Endothelial cell (in vitro differentiated cells): ENCODE measurements at regions not wholly inside any gene's neighbourhood (a gene's known extent, or its start where the extent isn't known, plus 50 kb on each side); places are given as distances from the start of the nearest gene placed in this dataset.

Experiments
- DNase-seq: peaks from one replicate; pipeline ENCODE4 v3.0.0; 2021; ENCODE audit warnings: low spot score
- H3K27ac Mint-ChIP-seq: one replicate; pipeline ENCODE4 v1.8.0; 2021; ENCODE audit warnings: mixed read lengths, inconsistent platforms; ENCODE audit not compliant: unreplicated experiment
- H3K27me3 Mint-ChIP-seq: one replicate; pipeline ENCODE4 v1.8.0; 2021; ENCODE audit warnings: mild to moderate bottlenecking, moderate library complexity, mixed read lengths, inconsistent platforms; ENCODE audit not compliant: unreplicated experiment
- H3K36me3 Mint-ChIP-seq: one replicate; pipeline ENCODE4 v1.8.0; 2021; ENCODE audit warnings: mild to moderate bottlenecking, low read depth, mixed read lengths, inconsistent platforms; ENCODE audit not compliant: unreplicated experiment
- H3K4me1 Mint-ChIP-seq: one replicate; pipeline ENCODE4 v1.8.0; 2021; ENCODE audit warnings: mild to moderate bottlenecking, mixed read lengths, inconsistent platforms; ENCODE audit not compliant: unreplicated experiment
- H3K4me3 Mint-ChIP-seq: one replicate; pipeline ENCODE4 v1.8.0; 2021; ENCODE audit warnings: mild to moderate bottlenecking, mixed read lengths, inconsistent platforms; ENCODE audit not compliant: unreplicated experiment
- H3K9me3 Mint-ChIP-seq: one replicate; pipeline ENCODE4 v1.8.0; 2021; ENCODE audit warnings: mixed read lengths, inconsistent platforms; ENCODE audit not compliant: unreplicated experiment
- CTCF ChIP-seq: fragments of 200-600 bp; sonication (generic); IDR thresholded peaks from one replicate; pipeline ENCODE4 v1.5.0; 2021; ENCODE audit warnings: antibody characterized with exemption; ENCODE audit not compliant: unreplicated experiment

- peaks cover 4% of the 10 kb centered on the region for H3K4me1 Mint-ChIP-seq
- DNase-seq: no peak
Observed at GRCh38 chr7:16070806-16071205, 350.5 kb downstream of the CRPPA start.

GRCh38 chr7:16069998-16070397, 351.3 kb downstream of the CRPPA start:
- no peaks in the 10 kb centered on the region for H3K36me3 Mint-ChIP-seq
- no peaks in the 10 kb centered on the region for H3K27me3 Mint-ChIP-seq
- peaks cover 4% of the 10 kb centered on the region for H3K4me1 Mint-ChIP-seq
- no peak for DNase-seq
- no peak for TF ChIP-seq CTCF
- no peaks in the 10 kb centered on the region for H3K9me3 Mint-ChIP-seq
- H3K27ac Mint-ChIP-seq: no peak overlapping the region
- no peak overlapping the region for H3K4me3 Mint-ChIP-seq

More at GRCh38 chr7:16070806-16071205, 350.5 kb downstream of the CRPPA start:
- Mint-ChIP-seq H3K36me3 (no peaks in the 10 kb centered on the region), H3K4me3 (no peak overlapping the region), H3K27ac (no peak overlapping the region), H3K27me3 (no peaks in the 10 kb centered on the region), H3K9me3 (no peaks in the 10 kb centered on the region)
- no peak for TF ChIP-seq CTCF

- H3K9me3 Mint-ChIP-seq: no peaks in the 10 kb centered on the region
- H3K27me3 Mint-ChIP-seq: no peaks in the 10 kb centered on the region
- H3K4me1 Mint-ChIP-seq: peaks cover 14% of the 10 kb centered on the region
- TF ChIP-seq CTCF: no peak
- DNase-seq: no peak
- H3K4me3 Mint-ChIP-seq: no peak overlapping the region
- no peaks in the 10 kb centered on the region for H3K36me3 Mint-ChIP-seq
- no peak overlapping the region for H3K27ac Mint-ChIP-seq
Observed at GRCh38 chr7:16068183-16068582, 353.2 kb downstream of the CRPPA start.

- TF ChIP-seq CTCF: no peak
- Mint-ChIP-seq H3K4me3 (no peak overlapping the region), H3K9me3 (no peaks in the 10 kb centered on the region), H3K36me3 (no peaks in the 10 kb centered on the region), H3K27me3 (no peaks in the 10 kb centered on the region), H3K27ac (no peak overlapping the region), H3K4me1 (peaks cover 16% of the 10 kb centered on the region)
- no peak for DNase-seq
Observed at GRCh38 chr7:16067711-16068110, 353.6 kb downstream of the CRPPA start.

GRCh38 chr7:16066805-16067459, 354.4 kb downstream of the CRPPA start:
- no peaks in the 10 kb centered on the region for H3K27me3 Mint-ChIP-seq
- no peak for DNase-seq
- H3K4me3 Mint-ChIP-seq: no peak overlapping the region
- TF ChIP-seq CTCF: no peak
- no peaks in the 10 kb centered on the region for H3K9me3 Mint-ChIP-seq
- H3K27ac Mint-ChIP-seq: no peak overlapping the region
- H3K36me3 Mint-ChIP-seq: no peaks in the 10 kb centered on the region
- H3K4me1 Mint-ChIP-seq: peaks cover 21% of the 10 kb centered on the region
